ENCODE measurements at regions not wholly inside any gene's neighbourhood (a gene's known extent, or its start where the extent isn't known, plus 50 kb on each side); places are given as distances from the start of the nearest gene placed in this dataset.
A peak's percentile ranks its signal among the peaks of the same experiment; 100 is the strongest.

- no peak for FAIRE-seq
These were observed 123.6 kb upstream of the PTPN1 start for GRCh38 chr20:50386641-50386960.

GRCh38 chr20:50387218-50387995 is 122.8 kb upstream of the PTPN1 start:
- no peak for DNase-seq (ENCODE audit: insufficient read length, low spot score)
- no peak for FAIRE-seq

More at GRCh38 chr20:50386641-50386960, 123.6 kb upstream of the PTPN1 start:
- DNase-seq (ENCODE audit: insufficient read length, low spot score), result no peak

- no peak for DNase-seq (ENCODE audit: insufficient read length, low spot score)
- no peak for FAIRE-seq
These were observed 122.2 kb upstream of the PTPN1 start for GRCh38 chr20:50387996-50388332.

- no peak for FAIRE-seq
These were observed 121.3 kb upstream of the PTPN1 start for GRCh38 chr20:50388733-50389437.

GRCh38 chr20:50389438-50389807 is 120.8 kb upstream of the PTPN1 start:
- DNase-seq (ENCODE audit: insufficient read length, low spot score) (no peak), FAIRE-seq (no peak)

More at GRCh38 chr20:50388733-50389437, 121.3 kb upstream of the PTPN1 start:
- DNase-seq (ENCODE audit: insufficient read length, low spot score), result no peak

GRCh38 chr20:50389808-50390684 is 120.1 kb upstream of the PTPN1 start:
- FAIRE-seq (no peak), DNase-seq (ENCODE audit: insufficient read length, low spot score) (no peak)

- FAIRE-seq (peak; percentile 23), DNase-seq (ENCODE audit: insufficient read length, low spot score) (no peak)
These were observed 119.3 kb upstream of the PTPN1 start for GRCh38 chr20:50390685-50391443.

- no peak for FAIRE-seq
- DNase-seq (ENCODE audit: insufficient read length, low spot score), result no peak
These were observed 118.6 kb upstream of the PTPN1 start for GRCh38 chr20:50391444-50392137.

- DNase-seq (ENCODE audit: insufficient read length, low spot score), result no peak
These were observed 117.9 kb upstream of the PTPN1 start for GRCh38 chr20:50392138-50392866.

GRCh38 chr20:50393242-50393641 is 116.9 kb upstream of the PTPN1 start:
- FAIRE-seq, result no peak

More at GRCh38 chr20:50392138-50392866, 117.9 kb upstream of the PTPN1 start:
- FAIRE-seq, result peak; percentile 20

GRCh38 chr20:50393990-50394561 is 116.1 kb upstream of the PTPN1 start:
- DNase-seq (ENCODE audit: insufficient read length, low spot score) (no peak), FAIRE-seq (no peak)

More at GRCh38 chr20:50393242-50393641, 116.9 kb upstream of the PTPN1 start:
- no peak for DNase-seq (ENCODE audit: insufficient read length, low spot score)

GRCh38 chr20:50394569-50394968 is 115.6 kb upstream of the PTPN1 start:
- no peak for FAIRE-seq
- DNase-seq (ENCODE audit: insufficient read length, low spot score), result no peak

GRCh38 chr20:50395251-50395729 is 114.9 kb upstream of the PTPN1 start:
- DNase-seq (ENCODE audit: insufficient read length, low spot score) (peak; percentile 42), FAIRE-seq (no peak)

- FAIRE-seq (no peak), DNase-seq (ENCODE audit: insufficient read length, low spot score) (no peak)
These were observed 114.2 kb upstream of the PTPN1 start for GRCh38 chr20:50395914-50396488.

- no peak for FAIRE-seq
- no peak for DNase-seq (ENCODE audit: insufficient read length, low spot score)
These were observed 113.6 kb upstream of the PTPN1 start for GRCh38 chr20:50396623-50397022.

GRCh38 chr20:50397058-50397457 is 113.1 kb upstream of the PTPN1 start:
- DNase-seq (ENCODE audit: insufficient read length, low spot score) (no peak), FAIRE-seq (peak; percentile 58)

GRCh38 chr20:50398064-50398463 is 112.1 kb upstream of the PTPN1 start:
- DNase-seq (ENCODE audit: insufficient read length, low spot score) (no peak), FAIRE-seq (no peak)

- FAIRE-seq, result no peak
- no peak for DNase-seq (ENCODE audit: insufficient read length, low spot score)
These were observed 111.7 kb upstream of the PTPN1 start for GRCh38 chr20:50398471-50398820.
